ENCODE measurements at regions not wholly inside any gene's neighbourhood (a gene's known extent, or its start where the extent isn't known, plus 50 kb on each side); places are given as distances from the start of the nearest gene placed in this dataset.
"Not testable (repeated sequence)": the region's sequence is repeated elsewhere in the genome, so short reads cannot be mapped to it uniquely, and the experiment has no call there.

- DNase-seq = no peak
These were observed 288.7 kb downstream of the SOX2 start for GRCh38 chr3:182000447-182000846.

DNA sequence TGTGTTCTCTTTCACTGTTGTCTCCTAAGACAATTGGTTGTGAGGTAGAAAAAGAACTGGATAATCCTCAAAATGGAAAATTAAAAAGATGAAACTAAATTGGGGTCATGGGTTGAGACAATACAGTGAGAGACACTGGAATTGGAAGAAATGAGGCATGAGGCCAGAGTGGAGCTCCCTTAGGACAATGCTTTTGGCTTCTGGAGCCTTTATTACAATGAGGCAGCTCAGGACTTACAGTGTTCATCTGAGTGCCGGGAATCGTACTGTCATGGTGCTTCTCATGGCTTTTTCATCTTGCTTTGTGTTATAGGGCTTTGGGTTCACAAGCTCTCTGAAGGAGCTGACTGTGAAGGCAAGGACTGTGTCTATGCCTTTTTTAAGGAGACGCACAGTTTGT lies 293.5 kb downstream of the SOX2 start:
- DNase-seq = no peak

- DNase-seq = no peak
These were observed 294.0 kb downstream of the SOX2 start for GRCh38 chr3:182005701-182006100.

DNA sequence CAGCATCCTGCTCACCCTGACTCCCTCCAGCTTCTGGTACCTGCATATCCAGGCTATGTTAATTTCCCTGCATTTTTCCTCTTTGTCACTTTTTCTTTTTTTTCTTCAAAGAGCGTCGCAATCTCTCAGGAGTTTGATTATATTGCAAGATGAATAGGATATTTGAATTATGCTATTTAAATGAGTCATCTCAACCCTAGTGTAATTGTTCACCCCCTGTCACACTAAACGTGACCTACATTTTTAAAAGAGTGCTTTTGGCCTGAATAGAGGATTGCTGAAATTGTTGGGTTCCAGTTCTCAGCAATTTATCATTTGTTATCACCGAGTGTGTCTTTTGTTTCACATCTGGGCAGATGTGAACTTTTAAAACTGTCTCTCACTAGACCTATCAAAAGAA lies 294.7 kb downstream of the SOX2 start:
- DNase-seq = no peak

DNA sequence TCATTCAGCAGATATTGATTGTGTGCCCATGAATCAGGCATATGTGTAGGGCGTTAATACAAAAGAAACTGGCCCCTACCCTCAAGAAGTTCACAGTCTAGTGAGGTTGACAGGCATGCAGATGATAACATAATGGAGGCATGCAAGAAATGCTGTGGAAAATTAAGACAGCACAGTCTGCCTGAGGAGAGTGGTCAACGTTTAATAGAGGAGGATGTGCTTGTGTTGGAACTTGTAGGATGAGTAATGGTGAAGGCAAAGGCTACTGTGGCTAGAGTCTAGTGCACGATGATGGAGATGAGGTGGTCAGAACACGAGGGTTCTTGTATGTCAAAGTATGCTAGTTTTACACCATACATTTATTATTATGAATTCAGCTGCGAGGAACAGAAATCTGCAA lies 295.7 kb downstream of the SOX2 start:
- no peak for DNase-seq

DNA sequence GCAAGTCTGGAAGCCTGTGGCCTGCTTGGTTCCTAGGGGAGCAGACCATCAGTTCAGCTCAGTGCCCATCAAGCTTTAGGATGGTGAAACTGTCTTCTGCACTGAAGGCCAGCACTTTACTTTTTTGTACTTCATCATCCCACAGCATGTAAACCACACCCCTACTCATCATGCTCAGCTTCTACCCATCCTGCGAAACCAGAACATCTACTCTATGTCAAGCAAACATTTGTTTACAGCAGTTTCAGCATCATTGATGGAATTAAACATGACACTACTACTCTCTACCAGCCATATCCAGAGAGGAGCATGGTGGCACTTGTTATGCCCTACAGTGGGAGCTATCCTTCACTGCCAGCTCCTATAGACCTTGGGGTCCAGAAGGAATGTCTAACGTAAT lies 306.6 kb downstream of the SOX2 start:
- DNase-seq = no peak

DNA sequence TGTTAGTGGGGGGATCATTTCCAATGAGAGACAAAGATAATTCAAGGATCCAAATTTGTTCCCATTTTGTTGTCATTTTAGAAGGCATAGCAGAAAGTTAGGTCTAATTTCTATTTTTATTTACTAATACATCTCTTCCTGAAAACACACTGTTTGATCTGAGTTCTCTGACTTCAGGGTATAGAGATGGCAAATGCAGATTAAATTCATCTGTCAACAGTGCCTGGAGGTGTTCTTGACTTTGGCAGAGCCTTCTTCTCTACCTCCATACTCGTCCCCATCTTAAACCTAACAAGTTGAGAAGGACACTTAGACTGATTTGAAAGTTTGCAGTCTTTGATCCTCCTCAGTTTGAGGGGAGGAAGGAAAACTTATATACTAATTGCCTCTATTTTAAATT lies 308.2 kb downstream of the SOX2 start:
- DNase-seq = no peak

GRCh38 chr3:182023843-182024242 lies 312.1 kb downstream of the SOX2 start:
- no peak for DNase-seq

- DNase-seq = no peak
These were observed 315.6 kb downstream of the SOX2 start for GRCh38 chr3:182027366-182027765.

GRCh38 chr3:182028081-182028480 lies 316.4 kb downstream of the SOX2 start:
- no peak for DNase-seq

GRCh38 chr3:182034231-182034630 lies 322.5 kb downstream of the SOX2 start:
- not testable (repeated sequence) for DNase-seq

- DNase-seq = no peak
These were observed 323.6 kb downstream of the SOX2 start for GRCh38 chr3:182035324-182035723.

DNA sequence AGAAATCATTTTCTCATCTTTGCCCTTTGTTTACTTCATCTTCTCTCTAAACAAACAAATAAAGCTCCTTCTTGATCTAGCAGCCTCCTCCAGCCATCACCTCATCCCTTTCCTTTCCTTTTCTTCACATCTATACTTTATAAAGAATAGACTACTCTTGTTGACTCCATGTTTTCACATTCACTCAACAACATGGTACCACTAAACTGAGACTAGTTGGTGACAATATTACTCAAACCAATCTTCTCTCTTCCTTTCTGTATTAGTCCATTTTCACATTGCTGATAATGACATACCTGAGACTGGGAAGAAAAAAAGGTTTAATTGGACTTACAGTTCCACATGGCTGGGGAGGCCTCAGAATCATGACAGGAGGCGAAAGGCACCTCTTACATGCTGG lies 324.7 kb downstream of the SOX2 start:
- DNase-seq = no peak

- no peak for DNase-seq
These were observed 330.1 kb downstream of the SOX2 start for GRCh38 chr3:182041668-182042291.

GRCh38 chr3:182045736-182046135 lies 334.0 kb downstream of the SOX2 start:
- no peak for DNase-seq

DNA sequence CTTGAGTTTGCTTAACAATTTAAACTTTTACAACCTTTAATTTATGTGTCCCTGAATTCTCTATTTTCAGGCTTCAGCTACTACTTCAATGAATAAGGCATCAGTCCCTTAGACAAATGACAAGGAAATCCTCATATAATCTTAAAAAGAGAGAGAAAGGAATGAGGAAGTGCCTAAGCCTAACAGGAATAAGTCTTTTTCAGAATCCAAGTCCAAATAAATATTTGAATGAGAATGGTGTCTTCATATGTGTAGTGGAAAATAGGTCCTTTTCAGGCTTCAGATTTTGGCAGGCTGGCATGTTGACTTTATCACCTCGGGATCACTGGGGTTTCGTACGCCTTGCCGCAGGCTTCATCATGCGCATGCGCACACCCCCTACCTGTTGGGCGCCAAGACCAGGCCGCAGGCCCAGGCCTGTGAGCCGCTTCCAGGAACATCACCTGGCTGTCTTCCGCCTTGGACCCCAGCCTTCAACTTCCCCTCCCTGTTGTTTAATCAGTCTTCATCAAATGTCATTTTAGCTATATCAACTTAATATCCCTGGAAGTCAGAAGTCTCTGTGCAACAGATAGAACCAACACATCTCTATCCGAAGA lies 334.5 kb downstream of the SOX2 start:
- no peak for DNase-seq

- DNase-seq = no peak
These were observed 339.2 kb downstream of the SOX2 start for GRCh38 chr3:182050932-182051331.

GRCh38 chr3:182052332-182052731 lies 340.6 kb downstream of the SOX2 start:
- no peak for DNase-seq

GRCh38 chr3:182052757-182053156 lies 341.0 kb downstream of the SOX2 start:
- DNase-seq = no peak

DNA sequence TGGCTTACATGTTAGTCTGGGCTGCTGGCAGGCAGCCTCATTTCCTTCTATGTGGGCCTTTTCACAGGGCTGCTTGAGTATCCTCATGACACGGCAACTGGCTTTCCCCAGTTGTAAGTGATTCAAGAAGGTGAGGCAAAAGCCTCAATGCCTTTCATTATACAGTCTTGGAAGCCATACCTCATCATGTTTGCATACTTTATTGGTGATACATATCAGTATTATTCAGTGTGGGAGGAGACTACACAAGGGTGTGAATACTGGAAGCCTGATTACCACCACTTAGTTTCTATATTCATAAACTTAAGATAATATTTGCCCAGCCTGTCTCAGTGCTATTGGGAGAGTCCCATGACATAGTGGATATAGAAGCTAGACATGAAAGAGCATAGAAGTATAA lies 346.8 kb downstream of the SOX2 start:
- no peak for DNase-seq

DNA sequence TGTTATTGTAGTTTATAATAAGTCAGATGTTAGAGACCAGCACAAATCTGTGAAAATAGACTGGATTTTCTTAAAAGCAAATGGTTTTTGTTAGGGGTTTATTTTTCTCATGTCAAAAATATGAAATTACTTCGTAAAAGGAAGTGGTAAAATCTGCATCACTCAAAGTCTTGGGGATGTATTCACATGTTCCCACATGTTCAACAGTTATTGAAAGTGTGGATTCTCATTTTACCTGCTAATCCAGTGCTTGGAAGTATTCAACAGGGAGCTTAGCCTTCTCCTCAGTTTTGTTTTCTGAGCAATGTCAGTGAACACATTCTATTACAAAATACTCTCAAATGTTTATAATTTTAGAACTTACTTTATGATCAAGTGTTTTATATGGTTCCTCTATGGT lies 352.0 kb downstream of the SOX2 start:
- DNase-seq = no peak

- DNase-seq = no peak
These were observed 355.7 kb downstream of the SOX2 start for GRCh38 chr3:182067423-182067822.

- no peak for DNase-seq
These were observed 366.6 kb downstream of the SOX2 start for GRCh38 chr3:182078316-182078715.

DNA sequence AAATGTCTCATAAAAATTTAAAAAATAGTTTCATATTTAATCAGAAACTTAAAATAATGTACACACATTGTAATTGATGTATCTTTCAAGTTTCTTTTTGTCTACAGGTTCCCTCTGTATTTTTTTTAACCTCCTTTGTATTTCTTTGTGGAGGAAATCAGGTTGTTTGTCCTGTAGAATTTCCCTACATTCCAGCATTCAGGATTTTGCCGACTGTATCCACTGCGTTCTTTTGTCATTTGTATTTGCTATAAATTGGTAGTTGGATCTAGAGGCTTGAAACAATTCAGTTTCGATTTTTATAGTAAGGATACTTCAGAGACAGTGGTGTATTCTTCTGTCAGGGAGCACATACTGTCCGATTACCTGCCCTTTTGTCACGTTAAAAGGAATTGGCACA lies 367.2 kb downstream of the SOX2 start:
- DNase-seq = no peak

GRCh38 chr3:182081096-182081495 lies 369.4 kb downstream of the SOX2 start:
- no peak for DNase-seq

All from HCEC 1CT (cell line).